Endothelial cell (in vitro differentiated cells): ENCODE measurements at regions not wholly inside any gene's neighbourhood (a gene's known extent, or its start where the extent isn't known, plus 50 kb on each side); places are given as distances from the start of the nearest gene placed in this dataset.

ENCODE experiments used
- DNase-seq: peaks from one replicate; pipeline ENCODE4 v3.0.0; 2021; ENCODE audit warnings: low spot score
- H3K27ac Mint-ChIP-seq: one replicate; pipeline ENCODE4 v1.8.0; 2021; ENCODE audit warnings: mixed read lengths, inconsistent platforms; ENCODE audit not compliant: unreplicated experiment
- H3K27me3 Mint-ChIP-seq: one replicate; pipeline ENCODE4 v1.8.0; 2021; ENCODE audit warnings: mild to moderate bottlenecking, moderate library complexity, mixed read lengths, inconsistent platforms; ENCODE audit not compliant: unreplicated experiment
- H3K36me3 Mint-ChIP-seq: one replicate; pipeline ENCODE4 v1.8.0; 2021; ENCODE audit warnings: mild to moderate bottlenecking, low read depth, mixed read lengths, inconsistent platforms; ENCODE audit not compliant: unreplicated experiment
- H3K4me1 Mint-ChIP-seq: one replicate; pipeline ENCODE4 v1.8.0; 2021; ENCODE audit warnings: mild to moderate bottlenecking, mixed read lengths, inconsistent platforms; ENCODE audit not compliant: unreplicated experiment
- H3K4me3 Mint-ChIP-seq: one replicate; pipeline ENCODE4 v1.8.0; 2021; ENCODE audit warnings: mild to moderate bottlenecking, mixed read lengths, inconsistent platforms; ENCODE audit not compliant: unreplicated experiment
- H3K9me3 Mint-ChIP-seq: one replicate; pipeline ENCODE4 v1.8.0; 2021; ENCODE audit warnings: mixed read lengths, inconsistent platforms; ENCODE audit not compliant: unreplicated experiment
- TF ChIP-seq, protein P1 (sequence below): fragments of 200-600 bp; sonication (generic); IDR thresholded peaks from one replicate; pipeline ENCODE4 v1.5.0; 2021; ENCODE audit warnings: antibody characterized with exemption; ENCODE audit not compliant: unreplicated experiment

GRCh38 chr3:139101396-139101795, 56.7 kb upstream of the PRR23C start:
- no peaks in the 10 kb centered on the region for H3K27me3 Mint-ChIP-seq
- no peaks in the 10 kb centered on the region for H3K36me3 Mint-ChIP-seq
- no peak for DNase-seq
- H3K4me3 Mint-ChIP-seq, result no peak overlapping the region
- peaks cover 7% of the 10 kb centered on the region for H3K4me1 Mint-ChIP-seq
- TF ChIP-seq, protein P1, sequence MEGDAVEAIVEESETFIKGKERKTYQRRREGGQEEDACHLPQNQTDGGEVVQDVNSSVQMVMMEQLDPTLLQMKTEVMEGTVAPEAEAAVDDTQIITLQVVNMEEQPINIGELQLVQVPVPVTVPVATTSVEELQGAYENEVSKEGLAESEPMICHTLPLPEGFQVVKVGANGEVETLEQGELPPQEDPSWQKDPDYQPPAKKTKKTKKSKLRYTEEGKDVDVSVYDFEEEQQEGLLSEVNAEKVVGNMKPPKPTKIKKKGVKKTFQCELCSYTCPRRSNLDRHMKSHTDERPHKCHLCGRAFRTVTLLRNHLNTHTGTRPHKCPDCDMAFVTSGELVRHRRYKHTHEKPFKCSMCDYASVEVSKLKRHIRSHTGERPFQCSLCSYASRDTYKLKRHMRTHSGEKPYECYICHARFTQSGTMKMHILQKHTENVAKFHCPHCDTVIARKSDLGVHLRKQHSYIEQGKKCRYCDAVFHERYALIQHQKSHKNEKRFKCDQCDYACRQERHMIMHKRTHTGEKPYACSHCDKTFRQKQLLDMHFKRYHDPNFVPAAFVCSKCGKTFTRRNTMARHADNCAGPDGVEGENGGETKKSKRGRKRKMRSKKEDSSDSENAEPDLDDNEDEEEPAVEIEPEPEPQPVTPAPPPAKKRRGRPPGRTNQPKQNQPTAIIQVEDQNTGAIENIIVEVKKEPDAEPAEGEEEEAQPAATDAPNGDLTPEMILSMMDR, result no peak
- H3K27ac Mint-ChIP-seq, result no peak overlapping the region
- no peaks in the 10 kb centered on the region for H3K9me3 Mint-ChIP-seq

- Mint-ChIP-seq H3K9me3 (no peaks in the 10 kb centered on the region), H3K4me3 (no peak overlapping the region), H3K4me1 (peaks cover 7% of the 10 kb centered on the region), H3K36me3 (no peaks in the 10 kb centered on the region), H3K27me3 (no peaks in the 10 kb centered on the region), H3K27ac (no peak overlapping the region)
- no peak for DNase-seq
- TF ChIP-seq, protein P1, result no peak
Observed at GRCh38 chr3:139103484-139103883, 58.8 kb upstream of the PRR23C start.

GRCh38 chr3:139104062-139104461, 59.4 kb upstream of the PRR23C start:
- no peak for DNase-seq
- no peaks in the 10 kb centered on the region for H3K36me3 Mint-ChIP-seq

DNA sequence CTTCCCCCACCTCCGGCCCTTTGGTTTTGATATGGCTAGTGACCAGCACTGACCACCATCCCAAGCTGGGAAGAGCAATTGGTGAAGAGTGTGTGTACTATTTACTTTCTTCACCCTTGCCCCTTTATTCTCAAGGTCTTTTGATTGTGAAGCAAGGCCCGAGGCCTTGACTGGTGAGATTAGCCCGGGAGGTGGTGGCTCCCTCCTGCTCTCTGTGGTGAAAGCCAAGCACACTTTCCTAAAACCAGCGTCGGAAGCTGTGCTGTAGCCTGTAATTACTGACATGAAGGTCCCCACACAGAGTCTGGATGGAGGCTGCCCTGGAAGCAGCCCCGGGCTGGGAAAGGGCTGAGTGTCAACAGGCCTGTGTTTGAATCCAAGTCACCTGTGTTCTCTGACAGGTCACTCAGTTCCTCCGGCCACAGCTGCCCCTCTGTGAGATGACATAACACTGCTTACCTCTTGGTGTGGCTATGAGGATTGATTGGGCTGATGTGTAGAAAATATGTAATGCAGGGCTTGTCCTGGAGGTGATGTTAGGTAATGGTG, 60.5 kb upstream of the PRR23C start:
- Mint-ChIP-seq H3K27ac (no peak overlapping the region), H3K4me1 (peaks cover 7% of the 10 kb centered on the region), H3K36me3 (no peaks in the 10 kb centered on the region), H3K4me3 (no peak overlapping the region), H3K9me3 (no peaks in the 10 kb centered on the region), H3K27me3 (no peaks in the 10 kb centered on the region)
- no peak for DNase-seq
- TF ChIP-seq, protein P1, result no peak

More at GRCh38 chr3:139104062-139104461, 59.4 kb upstream of the PRR23C start:
- Mint-ChIP-seq H3K4me1 (peaks cover 7% of the 10 kb centered on the region), H3K27me3 (no peaks in the 10 kb centered on the region), H3K27ac (no peak overlapping the region), H3K9me3 (no peaks in the 10 kb centered on the region), H3K4me3 (no peak overlapping the region)
- TF ChIP-seq, protein P1, result no peak

DNA sequence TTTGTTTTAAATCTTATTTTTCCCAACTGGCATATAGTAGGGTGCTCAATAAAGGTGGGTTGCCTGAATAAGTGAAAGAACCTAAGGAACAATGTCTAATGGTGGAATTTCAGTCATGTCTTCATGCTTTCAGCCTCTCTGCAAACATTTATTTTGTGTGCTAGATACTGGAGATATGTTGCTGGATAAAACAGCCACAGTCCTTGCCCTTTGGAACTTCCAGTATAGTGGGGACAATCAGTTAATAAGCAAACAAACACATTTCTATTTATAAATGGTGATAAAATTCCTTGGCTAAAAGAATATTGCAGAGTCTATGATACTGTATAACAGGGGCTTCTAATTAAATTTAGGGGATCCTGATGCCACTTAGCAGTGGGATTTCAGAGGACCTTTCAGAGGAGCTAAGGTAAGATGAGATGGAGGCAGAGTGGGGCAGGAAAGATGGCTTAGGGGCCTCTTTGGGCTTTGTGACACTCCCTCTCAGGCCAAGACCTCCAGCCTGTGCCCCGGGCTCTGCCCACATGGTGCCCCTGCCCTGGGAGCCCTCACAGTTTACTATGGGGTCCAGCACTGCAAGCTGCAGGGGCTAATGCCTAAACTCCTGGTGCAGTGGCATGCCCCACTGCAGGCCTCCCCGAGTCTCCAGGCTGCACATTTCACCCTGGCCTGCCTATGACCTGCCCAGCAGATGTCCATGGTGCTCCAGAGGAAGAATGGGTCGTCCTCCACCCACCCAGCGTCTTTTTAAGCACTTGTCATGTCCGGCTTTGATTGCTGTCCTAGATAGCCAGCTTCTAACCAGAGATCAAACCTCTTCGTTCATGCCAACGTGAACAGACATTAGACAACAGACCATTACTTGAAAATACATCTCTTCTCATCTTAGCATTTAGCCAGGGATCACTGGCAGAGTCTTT, 61.6 kb upstream of the PRR23C start:
- no peak overlapping the region for H3K27ac Mint-ChIP-seq
- peaks cover under 1% of the 10 kb centered on the region for H3K27me3 Mint-ChIP-seq
- TF ChIP-seq, protein P1, result no peak
- H3K4me3 Mint-ChIP-seq, result no peak overlapping the region
- no peak for DNase-seq
- H3K36me3 Mint-ChIP-seq, result no peaks in the 10 kb centered on the region
- H3K9me3 Mint-ChIP-seq, result no peaks in the 10 kb centered on the region
- H3K4me1 Mint-ChIP-seq, result peaks cover 7% of the 10 kb centered on the region
